Fibroblast of villous mesenchyme (primary cell): ENCODE measurements at regions not wholly inside any gene's neighbourhood (a gene's known extent, or its start where the extent isn't known, plus 50 kb on each side); places are given as distances from the start of the nearest gene placed in this dataset.
"Not testable (repeated sequence)": the region's sequence is repeated elsewhere in the genome, so short reads cannot be mapped to it uniquely, and the experiment has no call there.

Experiments
- DNase-seq: peaks from one replicate; pipeline ENCODE4 v3.0.0-alpha.2; 2010; ENCODE audit warnings: low read depth
- H3K4me3 ChIP-seq: 2 replicates; pipeline ENCODE4 v1.5.1; 2011; ENCODE audit warnings: low read depth, mild to moderate bottlenecking, low read length
- TF ChIP-seq, protein P1 (sequence below): IDR thresholded peaks from 2 replicates; pipeline ENCODE4 v1.5.1; 2012; ENCODE audit warnings: low read depth, mild to moderate bottlenecking, low read length; ENCODE audit not compliant: insufficient read depth

DNA sequence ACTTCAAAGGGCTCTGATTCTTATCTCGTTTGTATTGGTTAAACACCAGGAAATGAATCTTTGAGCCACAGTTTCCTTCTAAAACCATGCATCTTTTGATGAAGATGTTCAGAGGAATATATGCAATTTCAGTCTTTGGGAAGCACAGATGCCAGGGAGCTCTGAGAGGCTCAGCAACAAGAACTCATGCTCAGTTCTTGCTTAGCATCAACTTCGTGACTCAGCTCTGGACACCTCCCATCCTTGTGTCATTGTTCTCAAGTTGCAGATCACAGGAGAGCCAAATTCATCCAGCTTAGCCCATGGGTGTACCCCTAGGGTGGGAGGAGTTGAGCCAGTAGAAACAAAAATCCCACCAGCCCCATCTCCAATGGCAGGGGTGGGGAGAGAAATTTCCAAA, 219.6 kb upstream of the MAOA start:
- no peak for DNase-seq
- TF ChIP-seq, protein P1, sequence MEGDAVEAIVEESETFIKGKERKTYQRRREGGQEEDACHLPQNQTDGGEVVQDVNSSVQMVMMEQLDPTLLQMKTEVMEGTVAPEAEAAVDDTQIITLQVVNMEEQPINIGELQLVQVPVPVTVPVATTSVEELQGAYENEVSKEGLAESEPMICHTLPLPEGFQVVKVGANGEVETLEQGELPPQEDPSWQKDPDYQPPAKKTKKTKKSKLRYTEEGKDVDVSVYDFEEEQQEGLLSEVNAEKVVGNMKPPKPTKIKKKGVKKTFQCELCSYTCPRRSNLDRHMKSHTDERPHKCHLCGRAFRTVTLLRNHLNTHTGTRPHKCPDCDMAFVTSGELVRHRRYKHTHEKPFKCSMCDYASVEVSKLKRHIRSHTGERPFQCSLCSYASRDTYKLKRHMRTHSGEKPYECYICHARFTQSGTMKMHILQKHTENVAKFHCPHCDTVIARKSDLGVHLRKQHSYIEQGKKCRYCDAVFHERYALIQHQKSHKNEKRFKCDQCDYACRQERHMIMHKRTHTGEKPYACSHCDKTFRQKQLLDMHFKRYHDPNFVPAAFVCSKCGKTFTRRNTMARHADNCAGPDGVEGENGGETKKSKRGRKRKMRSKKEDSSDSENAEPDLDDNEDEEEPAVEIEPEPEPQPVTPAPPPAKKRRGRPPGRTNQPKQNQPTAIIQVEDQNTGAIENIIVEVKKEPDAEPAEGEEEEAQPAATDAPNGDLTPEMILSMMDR, result no peak
- no peak overlapping the region for H3K4me3 ChIP-seq

DNA sequence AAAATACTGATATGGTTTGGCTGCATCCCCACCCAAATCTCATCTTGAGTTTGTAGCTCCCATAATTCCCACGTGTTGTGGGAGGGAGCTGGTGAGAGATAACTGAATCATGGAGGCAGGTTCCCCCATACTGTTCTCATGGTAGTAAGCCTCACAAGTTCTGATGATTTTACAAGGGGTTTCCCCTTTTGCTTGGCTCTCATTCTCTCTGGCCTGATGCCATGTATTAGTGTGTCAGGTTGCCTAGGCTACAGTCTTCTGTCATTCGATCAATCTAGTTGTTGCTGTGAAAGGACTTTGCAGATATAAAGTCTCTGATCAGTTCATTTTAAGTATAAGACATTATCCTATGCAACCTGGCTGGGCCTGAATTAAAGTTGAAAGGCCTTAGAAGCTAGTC, 209.3 kb upstream of the MAOA start:
- no peak overlapping the region for H3K4me3 ChIP-seq
- TF ChIP-seq, protein P1, result no peak
- no peak for DNase-seq

DNA sequence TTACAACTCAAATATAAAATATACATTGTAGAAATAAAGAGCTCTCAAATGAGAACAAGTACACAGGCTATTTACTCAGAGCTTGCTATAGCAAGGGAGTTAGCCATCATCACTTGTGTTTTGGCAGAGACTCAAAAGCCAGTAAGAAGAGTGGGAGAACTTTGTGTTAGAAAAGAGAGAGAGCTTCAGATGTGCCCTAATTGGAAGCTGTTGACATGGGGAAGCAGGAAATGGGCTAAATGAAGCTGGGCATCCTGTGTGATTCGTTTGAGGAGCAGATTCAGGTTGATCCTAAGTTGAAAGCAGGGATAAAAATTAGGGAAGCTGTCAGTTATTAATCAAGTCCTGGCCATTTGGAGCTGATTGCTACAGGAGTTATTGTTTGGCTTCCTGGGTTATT, 207.4 kb upstream of the MAOA start:
- TF ChIP-seq, protein P1, result no peak
- no peak overlapping the region for H3K4me3 ChIP-seq
- no peak for DNase-seq

DNA sequence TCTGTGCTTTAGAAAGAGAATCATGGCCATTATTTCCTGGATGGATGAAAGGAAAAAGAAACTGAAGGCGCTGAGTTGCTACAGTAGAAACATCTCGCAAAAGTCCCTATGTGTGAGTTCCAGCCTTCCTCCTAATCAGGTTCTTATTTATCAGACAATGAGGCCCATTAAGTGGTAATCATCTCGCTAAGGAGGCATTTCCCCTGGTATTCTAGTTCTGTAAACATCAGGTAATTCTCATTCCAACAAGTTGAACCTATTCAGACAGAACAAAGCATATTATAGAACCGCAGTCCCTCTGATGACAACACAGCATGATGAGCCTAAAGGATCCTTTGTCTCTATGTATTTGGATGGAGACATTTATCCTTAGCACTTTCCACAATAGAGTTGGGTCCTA, 205.7 kb upstream of the MAOA start:
- no peak for DNase-seq
- TF ChIP-seq, protein P1, result no peak
- no peak overlapping the region for H3K4me3 ChIP-seq

DNA sequence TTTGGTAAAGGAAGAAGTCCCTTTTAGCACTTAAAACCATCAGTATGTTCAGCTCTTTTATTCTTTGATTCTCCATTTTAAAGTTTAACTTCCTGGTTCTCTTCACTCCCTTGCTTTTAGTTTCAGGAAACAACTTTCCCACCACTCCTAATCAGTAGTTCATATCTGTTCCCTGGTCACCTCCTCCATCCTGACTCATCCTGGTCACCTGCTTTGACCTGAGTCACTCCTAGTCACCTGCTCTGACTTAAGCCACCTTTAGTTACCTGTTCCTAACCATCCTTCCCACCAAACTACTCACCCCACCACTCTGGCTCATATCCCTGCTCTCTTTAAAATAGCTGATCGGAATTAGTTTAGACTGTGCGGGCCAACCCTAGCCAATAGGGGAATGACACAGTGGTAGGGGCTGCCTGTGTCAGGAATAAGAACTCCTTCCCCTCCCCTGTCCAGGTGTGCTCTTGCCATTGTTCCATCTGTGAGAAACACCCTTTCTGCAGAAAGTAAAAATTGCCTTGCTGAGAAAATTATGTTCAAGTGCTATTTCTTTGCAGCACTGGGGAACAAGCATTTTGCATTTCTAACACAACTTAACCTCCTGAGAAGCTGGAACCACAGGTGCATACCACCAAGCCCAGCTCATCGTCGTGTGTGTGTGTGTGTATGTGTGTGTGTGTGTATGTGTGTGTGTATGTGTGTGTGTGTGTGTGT, 204.0 kb upstream of the MAOA start:
- DNase-seq, H3K4me3 ChIP-seq: not testable (repeated sequence)

DNA sequence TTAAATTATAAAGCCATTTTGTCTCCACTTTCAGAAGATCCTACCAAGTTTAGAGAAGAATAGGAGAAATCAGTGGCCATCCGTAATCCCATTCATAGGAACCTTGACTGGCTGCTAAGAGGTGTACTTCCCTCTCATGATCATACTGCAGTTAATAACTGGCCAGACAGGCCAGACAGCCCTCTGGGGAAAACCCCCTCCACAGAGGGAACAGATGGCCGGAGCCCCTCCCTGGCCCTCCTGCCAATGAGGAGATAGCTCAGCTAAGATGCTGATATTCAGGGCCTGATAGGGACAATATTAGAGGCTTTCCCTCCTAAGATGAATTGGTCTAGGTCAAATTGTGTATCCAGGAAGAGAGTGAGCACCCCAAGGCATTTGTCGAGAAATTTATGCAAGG, 200.0 kb upstream of the MAOA start:
- DNase-seq, result no peak
- TF ChIP-seq, protein P1, result no peak
- H3K4me3 ChIP-seq, result no peak overlapping the region

DNA sequence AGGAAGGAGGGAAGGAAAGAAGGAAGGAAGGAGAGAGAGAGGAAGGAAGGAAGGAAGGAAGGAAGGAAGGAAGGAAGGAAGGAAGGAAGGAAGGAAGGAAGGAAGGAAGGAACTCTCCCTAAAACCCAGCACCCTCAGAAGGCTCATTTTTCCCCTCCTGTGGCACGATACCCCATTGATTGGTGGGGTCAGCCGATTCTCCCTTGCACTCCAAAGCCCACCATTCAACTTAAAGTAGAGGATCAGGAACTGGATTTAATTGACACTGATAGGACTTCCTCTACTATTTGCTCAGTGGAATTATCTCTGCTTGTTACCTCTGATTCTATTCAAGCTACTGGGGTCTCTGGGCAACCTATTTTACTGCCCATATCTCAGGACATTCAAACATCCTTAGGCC, 199.2 kb upstream of the MAOA start:
- no peak for DNase-seq
- H3K4me3 ChIP-seq, result no peak overlapping the region
- TF ChIP-seq, protein P1, result no peak
